GM23248 (cell line): ENCODE measurements at regions not wholly inside any gene's neighbourhood (a gene's known extent, or its start where the extent isn't known, plus 50 kb on each side); places are given as distances from the start of the nearest gene placed in this dataset.

Experiments used
- EZH2 ChIP-seq: fragments of 200-600 bp; sonication (generic); IDR thresholded peaks from 2 replicates; pipeline ENCODE4 v1.6.1; 2018; ENCODE audit warnings: antibody characterized with exemption, mild to moderate bottlenecking; ENCODE audit not compliant: insufficient read depth, poor library complexity, severe bottlenecking
- EZH2phosphoT487 ChIP-seq: fragments of 200-600 bp; sonication (generic); IDR thresholded peaks from 2 replicates; pipeline ENCODE4 v1.6.1; 2018; ENCODE audit warnings: antibody characterized with exemption, moderate library complexity, mild to moderate bottlenecking, low read depth; ENCODE audit not compliant: insufficient read depth

- TF ChIP-seq EZH2 = no peak
- no peak for TF ChIP-seq EZH2phosphoT487
These were observed 58.3 kb upstream of the KDM7A start for GRCh38 chr7:140235114-140235513.
